ENCODE measurements at regions not wholly inside any gene's neighbourhood (a gene's known extent, or its start where the extent isn't known, plus 50 kb on each side); places are given as distances from the start of the nearest gene placed in this dataset.
"Not testable (repeated sequence)": the region's sequence is repeated elsewhere in the genome, so short reads cannot be mapped to it uniquely, and the experiment has no call there.

- Histone ChIP-seq H3K27me3 (no peaks in the 10 kb centered on the region), H3K4me1 (no peaks in the 10 kb centered on the region), H3K27ac (no peak overlapping the region), H3K36me3 (ENCODE audit: low read depth, missing control alignments) (no peaks in the 10 kb centered on the region), H3K9me3 (no peaks in the 10 kb centered on the region), H3K4me3 (no peak overlapping the region)
- intact Hi-C loops (cut with DNase I; ENCODE audit: low total_unique reads) = no loop called here
- TF ChIP-seq POLR2A (IDR thresholded peaks at IDR 0.05) = no peak
- TF ChIP-seq, protein P1, sequence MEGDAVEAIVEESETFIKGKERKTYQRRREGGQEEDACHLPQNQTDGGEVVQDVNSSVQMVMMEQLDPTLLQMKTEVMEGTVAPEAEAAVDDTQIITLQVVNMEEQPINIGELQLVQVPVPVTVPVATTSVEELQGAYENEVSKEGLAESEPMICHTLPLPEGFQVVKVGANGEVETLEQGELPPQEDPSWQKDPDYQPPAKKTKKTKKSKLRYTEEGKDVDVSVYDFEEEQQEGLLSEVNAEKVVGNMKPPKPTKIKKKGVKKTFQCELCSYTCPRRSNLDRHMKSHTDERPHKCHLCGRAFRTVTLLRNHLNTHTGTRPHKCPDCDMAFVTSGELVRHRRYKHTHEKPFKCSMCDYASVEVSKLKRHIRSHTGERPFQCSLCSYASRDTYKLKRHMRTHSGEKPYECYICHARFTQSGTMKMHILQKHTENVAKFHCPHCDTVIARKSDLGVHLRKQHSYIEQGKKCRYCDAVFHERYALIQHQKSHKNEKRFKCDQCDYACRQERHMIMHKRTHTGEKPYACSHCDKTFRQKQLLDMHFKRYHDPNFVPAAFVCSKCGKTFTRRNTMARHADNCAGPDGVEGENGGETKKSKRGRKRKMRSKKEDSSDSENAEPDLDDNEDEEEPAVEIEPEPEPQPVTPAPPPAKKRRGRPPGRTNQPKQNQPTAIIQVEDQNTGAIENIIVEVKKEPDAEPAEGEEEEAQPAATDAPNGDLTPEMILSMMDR (IDR thresholded peaks at IDR 0.05) = no peak
- 90 to 97% methylated on average over 1 of the region's 1 CpG for WGBS, 2 donors
- no peak for DNase-seq
These were observed 915.6 kb upstream of the NEGR1 start for GRCh38 chr1:73197972-73198371.

DNA sequence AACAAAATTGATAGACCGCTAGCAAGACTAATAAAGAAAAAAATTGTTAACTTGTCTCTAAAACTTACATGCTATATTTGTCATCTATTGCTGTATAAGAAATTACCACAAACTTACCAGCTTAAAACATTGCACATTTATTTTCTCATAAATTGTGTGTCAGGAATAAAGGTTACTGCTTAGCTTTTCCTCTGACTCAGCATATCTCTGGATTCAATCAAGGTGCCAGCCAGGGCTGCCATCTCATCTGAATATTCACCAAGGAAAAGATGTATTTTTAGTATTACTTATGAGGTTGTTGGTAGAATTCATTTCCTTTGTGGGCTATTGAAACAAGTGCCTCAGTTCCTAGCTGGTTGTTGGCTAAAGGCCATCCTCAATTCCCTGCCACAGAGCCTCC is 912.6 kb upstream of the NEGR1 start:
- no peaks in the 10 kb centered on the region for H3K36me3 ChIP-seq (ENCODE audit: low read depth, missing control alignments)
- TF ChIP-seq POLR2A (IDR thresholded peaks at IDR 0.05) = no peak
- TF ChIP-seq, protein P1 (IDR thresholded peaks at IDR 0.05) = no peak
- no peaks in the 10 kb centered on the region for H3K27me3 ChIP-seq
- 86 to 93% methylated on average over 1 of the region's 1 CpG for WGBS, 2 donors
- no peak for DNase-seq
- H3K4me1 ChIP-seq = no peaks in the 10 kb centered on the region
- no peak overlapping the region for H3K4me3 ChIP-seq
- intact Hi-C loops (cut with DNase I; ENCODE audit: low total_unique reads) = no loop called here
- H3K9me3 ChIP-seq = no peaks in the 10 kb centered on the region
- H3K27ac ChIP-seq = no peak overlapping the region

DNA sequence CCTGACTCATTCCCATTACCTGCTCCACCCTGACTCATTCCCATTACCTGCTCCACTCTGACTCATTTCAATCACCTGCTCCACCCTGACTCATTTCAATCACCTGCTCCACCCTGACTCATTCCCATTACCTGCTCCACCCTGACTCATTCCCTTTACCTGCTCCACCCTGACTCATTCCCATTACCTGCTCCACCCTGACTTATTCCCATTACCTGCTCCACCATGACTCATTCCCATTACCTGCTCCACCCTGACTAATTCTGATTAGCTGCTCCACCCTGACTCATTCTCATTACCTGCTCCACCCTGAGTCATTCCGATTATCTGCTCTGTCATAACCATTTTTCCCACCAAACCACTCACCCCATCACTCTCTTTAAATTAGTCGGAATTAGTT is 901.2 kb upstream of the NEGR1 start:
- H3K27ac ChIP-seq; H3K36me3 ChIP-seq (ENCODE audit: low read depth, missing control alignments); H3K27me3 ChIP-seq; DNase-seq; intact Hi-C loops (cut with DNase I; ENCODE audit: low total_unique reads); H3K4me1 ChIP-seq; H3K4me3 ChIP-seq; H3K9me3 ChIP-seq: not testable (repeated sequence)
- WGBS, 2 donors = 89 to 94% methylated on average over 2 of the region's 2 CpGs

GRCh38 chr1:73181190-73181540 is 898.8 kb upstream of the NEGR1 start:
- Histone ChIP-seq H3K36me3 (ENCODE audit: low read depth, missing control alignments) (no peaks in the 10 kb centered on the region), H3K9me3 (no peaks in the 10 kb centered on the region), H3K27ac (no peak overlapping the region), H3K4me1 (no peaks in the 10 kb centered on the region), H3K4me3 (no peak overlapping the region), H3K27me3 (no peaks in the 10 kb centered on the region)
- intact Hi-C loops (cut with DNase I; ENCODE audit: low total_unique reads) = no loop called here
- no peak for DNase-seq
- WGBS, 2 donors = 81% methylated on average over 13 of the region's 13 CpGs; no CpG with 5 or more reads in 1 of the 2 donors
- no peak for TF ChIP-seq POLR2A (IDR thresholded peaks at IDR 0.05)

DNA sequence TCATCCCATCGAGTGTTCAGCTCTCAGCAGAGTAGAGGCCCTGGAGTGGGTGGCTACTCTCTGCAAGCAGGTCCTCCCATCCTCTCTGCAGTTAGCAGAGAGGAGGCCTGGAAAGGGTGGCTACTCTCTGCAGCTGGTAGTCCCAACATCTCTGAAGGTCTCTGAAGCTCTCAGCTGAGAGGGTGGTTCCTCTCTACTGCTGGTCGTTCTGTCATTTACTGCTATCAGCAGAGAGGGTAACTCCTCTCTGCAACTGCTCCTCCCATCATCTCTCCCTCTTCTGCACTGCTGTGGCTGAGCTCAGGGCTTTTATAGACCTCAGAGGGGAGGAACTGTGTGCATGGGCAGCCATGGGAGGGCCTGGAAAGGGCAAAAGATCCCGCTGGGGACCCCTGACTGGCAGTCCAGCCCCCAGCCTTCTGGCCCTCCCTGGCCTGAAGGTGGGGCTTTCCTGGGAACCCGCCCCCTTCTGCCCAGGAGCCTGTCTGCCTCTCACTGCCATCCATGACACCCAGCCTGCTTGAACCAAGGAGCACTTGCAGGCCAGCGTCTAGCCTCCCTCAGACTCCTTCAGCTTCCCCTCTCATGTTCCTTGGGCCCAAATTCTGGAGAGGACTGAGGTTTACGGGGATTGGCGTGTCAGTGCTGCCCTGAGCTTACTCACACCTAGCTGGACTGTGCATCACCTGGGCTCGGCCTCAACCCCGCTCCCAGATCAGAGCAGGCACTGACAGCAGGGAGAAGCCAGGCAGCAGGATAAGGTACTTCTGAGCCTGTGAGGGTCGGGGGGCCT is 898.3 kb upstream of the NEGR1 start:
- Histone ChIP-seq H3K4me1 (no peaks in the 10 kb centered on the region), H3K9me3 (no peaks in the 10 kb centered on the region), H3K4me3 (no peak overlapping the region), H3K36me3 (ENCODE audit: low read depth, missing control alignments) (no peaks in the 10 kb centered on the region), H3K27ac (no peak overlapping the region), H3K27me3 (no peaks in the 10 kb centered on the region)
- no peak for TF ChIP-seq POLR2A (IDR thresholded peaks at IDR 0.05)
- TF ChIP-seq, protein P1 (IDR thresholded peaks at IDR 0.05) = no peak
- DNase-seq = no peak
- 57 to 64% methylated on average over 9 to 10 of the region's 10 CpGs for WGBS, 2 donors
- intact Hi-C loops (cut with DNase I; ENCODE audit: low total_unique reads) = no loop called here

- Histone ChIP-seq H3K4me3 (no peak overlapping the region), H3K36me3 (ENCODE audit: low read depth, missing control alignments) (no peaks in the 10 kb centered on the region), H3K27ac (no peak overlapping the region), H3K4me1 (no peaks in the 10 kb centered on the region), H3K9me3 (no peaks in the 10 kb centered on the region), H3K27me3 (no peaks in the 10 kb centered on the region)
- 87 to 88% methylated on average over 2 of the region's 2 CpGs for WGBS, 2 donors
- no peak for TF ChIP-seq POLR2A (IDR thresholded peaks at IDR 0.05)
- TF ChIP-seq, protein P1 (IDR thresholded peaks at IDR 0.05) = no peak
- intact Hi-C loops (cut with DNase I; ENCODE audit: low total_unique reads) = no loop called here
- no peak for DNase-seq
These were observed 894.6 kb upstream of the NEGR1 start for GRCh38 chr1:73176902-73177301.

Measured in testis (tissue), 2 donors.